ENCODE measurements at regions not wholly inside any gene's neighbourhood (a gene's known extent, or its start where the extent isn't known, plus 50 kb on each side); places are given as distances from the start of the nearest gene placed in this dataset.
"Not testable (repeated sequence)": the region's sequence is repeated elsewhere in the genome, so short reads cannot be mapped to it uniquely, and the experiment has no call there.

- ATAC-seq; intact Hi-C loops (cut with DNase I); DNase-seq (ENCODE audit: missing footprints): not testable (repeated sequence)
Measured at GRCh38 chr1:30438274-30438673, 285.1 kb downstream of the MATN1 start.

GRCh38 chr1:30437059-30437576, 286.3 kb downstream of the MATN1 start:
- ATAC-seq = no peak

GRCh38 chr1:30427545-30427944, 295.8 kb downstream of the MATN1 start:
- intact Hi-C loops (cut with DNase I) = no loop called here
- ATAC-seq = no peak
- DNase-seq (ENCODE audit: missing footprints) = no peak

More at GRCh38 chr1:30437059-30437576, 286.3 kb downstream of the MATN1 start:
- no peak for DNase-seq (ENCODE audit: missing footprints)
- intact Hi-C loops (cut with DNase I) = no loop called here

- DNase-seq (ENCODE audit: missing footprints) (no peak), ATAC-seq (no peak)
- intact Hi-C loops (cut with DNase I) = no loop called here
Measured at GRCh38 chr1:30425046-30425445, 298.3 kb downstream of the MATN1 start.

GRCh38 chr1:30423570-30423969, 299.8 kb downstream of the MATN1 start:
- no peak for DNase-seq (ENCODE audit: missing footprints)
- intact Hi-C loops (cut with DNase I) = no loop called here
- ATAC-seq = no peak

- DNase-seq (ENCODE audit: missing footprints) = no peak
- intact Hi-C loops (cut with DNase I) = no loop called here
- ATAC-seq = no peak
Measured at GRCh38 chr1:30422251-30422650, 301.1 kb downstream of the MATN1 start.

- ATAC-seq (no peak), DNase-seq (ENCODE audit: missing footprints) (no peak)
- intact Hi-C loops (cut with DNase I) = no loop called here
Measured at GRCh38 chr1:30420519-30421050, 302.8 kb downstream of the MATN1 start.

GRCh38 chr1:30419831-30420230, 303.6 kb downstream of the MATN1 start:
- ATAC-seq = no peak
- intact Hi-C loops (cut with DNase I) = no loop called here

GRCh38 chr1:30418939-30419720, 304.3 kb downstream of the MATN1 start:
- DNase-seq (ENCODE audit: missing footprints) (no peak), ATAC-seq (no peak)
- intact Hi-C loops (cut with DNase I) = no loop called here

More at GRCh38 chr1:30419831-30420230, 303.6 kb downstream of the MATN1 start:
- no peak for DNase-seq (ENCODE audit: missing footprints)

- no peak for DNase-seq (ENCODE audit: missing footprints)
Measured at GRCh38 chr1:30418061-30418938, 305.1 kb downstream of the MATN1 start.

GRCh38 chr1:30417701-30418046, 305.7 kb downstream of the MATN1 start:
- ATAC-seq (no peak), DNase-seq (ENCODE audit: missing footprints) (no peak)
- intact Hi-C loops (cut with DNase I) = no loop called here

More at GRCh38 chr1:30418061-30418938, 305.1 kb downstream of the MATN1 start:
- no peak for ATAC-seq
- intact Hi-C loops (cut with DNase I) = no loop called here

- ATAC-seq = no peak
- intact Hi-C loops (cut with DNase I) = no loop called here
Measured at GRCh38 chr1:30417001-30417700, 306.2 kb downstream of the MATN1 start.

GRCh38 chr1:30416221-30416820, 307.1 kb downstream of the MATN1 start:
- ATAC-seq (no peak), DNase-seq (ENCODE audit: missing footprints) (no peak)
- intact Hi-C loops (cut with DNase I) = no loop called here

More at GRCh38 chr1:30417001-30417700, 306.2 kb downstream of the MATN1 start:
- DNase-seq (ENCODE audit: missing footprints) = no peak

- intact Hi-C loops (cut with DNase I) = no loop called here
- ATAC-seq (no peak), DNase-seq (ENCODE audit: missing footprints) (no peak)
Measured at GRCh38 chr1:30415171-30415940, 308.0 kb downstream of the MATN1 start.

- intact Hi-C loops (cut with DNase I) = no loop called here
- ATAC-seq (no peak), DNase-seq (ENCODE audit: missing footprints) (no peak)
Measured at GRCh38 chr1:30414851-30415165, 308.6 kb downstream of the MATN1 start.

GRCh38 chr1:30414086-30414850, 309.1 kb downstream of the MATN1 start:
- DNase-seq (ENCODE audit: missing footprints) = no peak

GRCh38 chr1:30413606-30414005, 309.8 kb downstream of the MATN1 start:
- intact Hi-C loops (cut with DNase I) = no loop called here
- ATAC-seq = no peak
- DNase-seq (ENCODE audit: missing footprints) = no peak

More at GRCh38 chr1:30414086-30414850, 309.1 kb downstream of the MATN1 start:
- no peak for ATAC-seq
- intact Hi-C loops (cut with DNase I) = no loop called here
